HCT116 (cell line): ENCODE measurements at regions not wholly inside any gene's neighbourhood (a gene's known extent, or its start where the extent isn't known, plus 50 kb on each side); places are given as distances from the start of the nearest gene placed in this dataset.

Experiments used
- ATAC-seq: fragments of 200-7000 bp; cut with Tn5 transposase; 2 replicates; pipeline ENCODE4 v1.9.1; 2020; ENCODE audit warnings: mild to moderate bottlenecking, moderate library complexity
- BruUV-seq: library from RNA; stranded (reverse); fragments of 400-500 nt; replicated peaks from 2 replicates; lab custom pipeline; 2021; lab: Mats Ljungman, UMichigan
- CTCF ChIA-PET: fragments of 300-600 bp; sonication (Branson Sonifier 250); formaldehyde crosslinking; loops from one replicate; lab custom pipeline; 2021; ENCODE audit warnings: antibody characterized with exemption; lab: Charles Lee
- POLR2A ChIA-PET: fragments of 300-600, 350-600 bp; sonication (Branson Sonifier 250); formaldehyde crosslinking; loops from one replicate; lab custom pipeline; 2021; ENCODE audit warnings: antibody characterized with exemption; lab: Charles Lee
- RAD21 ChIA-PET, 2 experiments: fragments of 300-600 bp; sonication (Branson Sonifier 250); formaldehyde crosslinking; loops; one replicate each; lab custom pipeline; 2023; ENCODE audit warnings: low total read pairs in 2 of 2; ENCODE audit not compliant: uncharacterized antibody in 2 of 2, unreplicated experiment in 2 of 2, low non-redundant PET in 1 of 2; lab: Charles Lee
- DNase-seq: peaks from one replicate; pipeline ENCODE4 v3.0.0-alpha.2; 2010; ENCODE audit warnings: low read depth, low spot score
- H2AFZ ChIP-seq: fragments of 200-600 bp; shearing (Covaris generic), sonication (generic); 2 replicates; pipeline ENCODE4 v1.6.1; 2017; ENCODE audit warnings: low read depth, mixed run types, mixed read lengths, antibody characterized with exemption, low read length; ENCODE audit not compliant: poor library complexity, severe bottlenecking
- H3K27ac ChIP-seq: 2 replicates; pipeline ENCODE4 v1.5.1; 2012; ENCODE audit warnings: low read depth, low read length
- H3K27me3 ChIP-seq: fragments of 200-600 bp; sonication (generic); 2 replicates; pipeline ENCODE4 v1.6.1; 2016; ENCODE audit warnings: mixed run types, low read length, mixed read lengths; ENCODE audit not compliant: insufficient read depth
- H3K36me3 ChIP-seq, 2 experiments: fragments of 200-500 bp in 1 of 2; fragments of 200-600 bp in 1 of 2; sonication (Bioruptor generic) in 1 of 2; sonication (generic) in 1 of 2; 2 replicates each; pipeline versions ENCODE4 v1.5.1 to v1.6.1; 2014 to 2016; ENCODE audit warnings: low read length in 2 of 2, inconsistent platforms in 1 of 2, mixed read lengths in 1 of 2, mixed run types in 1 of 2; ENCODE audit not compliant: insufficient read depth in 2 of 2, control insufficient read depth in 1 of 2
- H3K4me1 ChIP-seq, 2 experiments: fragments of 200-600 bp in 1 of 2; sonication (generic) in 1 of 2; 2 replicates each; pipeline versions ENCODE4 v1.5.1 to v1.6.1; 2012 to 2017; ENCODE audit warnings: low read length in 2 of 2, inconsistent platforms in 1 of 2, mild to moderate bottlenecking in 1 of 2, mixed read lengths in 1 of 2, mixed run types in 1 of 2, moderate library complexity in 1 of 2; ENCODE audit not compliant: insufficient read depth in 2 of 2, control insufficient read depth in 1 of 2
- H3K4me2 ChIP-seq: fragments of 200-600 bp; sonication (generic); 2 replicates; pipeline ENCODE4 v1.6.1; 2017; ENCODE audit warnings: mixed run types, low read length, mixed read lengths
- H3K4me3 ChIP-seq, 2 experiments: fragments of 200-600 bp in 1 of 2; sonication (generic) in 1 of 2; replicated peaks in 1 of 2; 2 replicates each; pipeline ENCODE4 v1.5.1; 2011 to 2016; ENCODE audit warnings: low read length in 2 of 2, control low read depth in 1 of 2, low read depth in 1 of 2, mild to moderate bottlenecking in 1 of 2, mixed read lengths in 1 of 2, mixed run types in 1 of 2
- H3K79me2 ChIP-seq: fragments of 200-600 bp; sonication (generic); 2 replicates; pipeline ENCODE4 v1.6.1; 2017; ENCODE audit warnings: mild to moderate bottlenecking, mixed run types, low read length, moderate library complexity, mixed read lengths; ENCODE audit not compliant: insufficient read depth
- H3K9ac ChIP-seq: fragments of 200-600 bp; sonication (generic); 2 replicates; pipeline ENCODE4 v1.6.1; 2016; ENCODE audit warnings: low read length, mixed read lengths
- H3K9me2 ChIP-seq: fragments of 200-600 bp; sonication (generic), shearing (Covaris generic); 2 replicates; pipeline ENCODE4 v1.6.1; 2017; ENCODE audit warnings: mixed run types, mild to moderate bottlenecking, moderate library complexity; ENCODE audit not compliant: insufficient read depth
- H3K9me3 ChIP-seq, 2 experiments: fragments of 200-500 bp in 1 of 2; fragments of 200-600 bp in 1 of 2; sonication (Bioruptor generic) in 1 of 2; sonication (generic) in 1 of 2; 2 replicates each; pipeline ENCODE4 v1.6.1; 2014 to 2017; ENCODE audit warnings: low read length in 2 of 2, mixed read lengths in 2 of 2, inconsistent platforms in 1 of 2, low read depth in 1 of 2, mild to moderate bottlenecking in 1 of 2, mixed run types in 1 of 2, moderate library complexity in 1 of 2; ENCODE audit not compliant: control insufficient read depth in 1 of 2, insufficient read depth in 1 of 2
- H4K20me1 ChIP-seq: fragments of 200-600 bp; sonication (generic), shearing (Covaris generic); 2 replicates; pipeline ENCODE4 v1.6.1; 2017; ENCODE audit warnings: mixed run types, mild to moderate bottlenecking, moderate library complexity; ENCODE audit not compliant: insufficient read depth
- CBX3 ChIP-seq: IDR thresholded peaks from 2 replicates; pipeline ENCODE4 v1.6.1; 2012; ENCODE audit warnings: low read depth
- CEBPB ChIP-seq: IDR thresholded peaks from 2 replicates; pipeline ENCODE4 v1.6.1; 2012; ENCODE audit warnings: low read depth
- ELF1 ChIP-seq: IDR thresholded peaks from 2 replicates; pipeline ENCODE4 v1.6.1; 2012; ENCODE audit warnings: low read depth, borderline replicate concordance
- EZH2 ChIP-seq: fragments of 200-600 bp; sonication (generic); IDR thresholded peaks from 2 replicates; pipeline ENCODE4 v1.6.1; 2017; ENCODE audit warnings: antibody characterized with exemption, mixed run types
- EZH2phosphoT487 ChIP-seq: fragments of 200-600 bp; IDR thresholded peaks from 2 replicates; pipeline ENCODE4 v1.6.1; 2018; ENCODE audit warnings: antibody characterized with exemption, borderline replicate concordance
- FOSL1 ChIP-seq: IDR thresholded peaks from 2 replicates; pipeline ENCODE4 v1.6.1; 2012; ENCODE audit warnings: low read depth
- JUND ChIP-seq: IDR thresholded peaks from 2 replicates; pipeline ENCODE4 v1.6.1; 2012
- MAX ChIP-seq: IDR thresholded peaks from 2 replicates; pipeline ENCODE4 v1.6.1; 2012
- POLR2A ChIP-seq: IDR thresholded peaks from 2 replicates; pipeline ENCODE4 v1.7.0; 2011; ENCODE audit warnings: borderline replicate concordance; ENCODE audit not compliant: insufficient read depth, insufficient read length; ENCODE audit errors: extremely low read depth
- POLR2AphosphoS5 ChIP-seq: IDR thresholded peaks from 2 replicates; pipeline ENCODE4 v1.6.1; 2011; ENCODE audit warnings: mild to moderate bottlenecking, low read depth, low read length, moderate library complexity
- RAD21 ChIP-seq: IDR thresholded peaks from 2 replicates; pipeline ENCODE4 v1.6.1; 2012; ENCODE audit warnings: low read depth, mild to moderate bottlenecking
- SIN3A ChIP-seq: IDR thresholded peaks from 2 replicates; pipeline ENCODE4 v1.6.1; 2012; ENCODE audit warnings: low read depth
- SP1 ChIP-seq: IDR thresholded peaks from 2 replicates; pipeline ENCODE4 v1.6.1; 2012; ENCODE audit warnings: low read depth
- TCF7L2 ChIP-seq: IDR thresholded peaks from 2 replicates; pipeline ENCODE4 v1.7.0; 2011; ENCODE audit warnings: borderline replicate concordance, inconsistent platforms; ENCODE audit not compliant: insufficient read depth, insufficient read length; ENCODE audit errors: extremely low read depth
- ZBTB33 ChIP-seq: IDR thresholded peaks from 2 replicates; pipeline ENCODE4 v1.6.1; 2011; ENCODE audit warnings: mild to moderate bottlenecking, low read length, moderate library complexity; ENCODE audit not compliant: insufficient replicate concordance; ENCODE audit errors: extremely low read depth
- ZFX ChIP-seq: fragments of 450-650 bp; IDR thresholded peaks from 2 replicates; pipeline ENCODE4 v1.6.1; 2017
- ZNF274 ChIP-seq: fragments of 200-500 bp; sonication (Bioruptor generic); IDR thresholded peaks from 2 replicates; pipeline ENCODE4 v1.6.1; 2014; ENCODE audit warnings: mild to moderate bottlenecking, low read depth, low read length, inconsistent platforms
- intact Hi-C: fragments of 100-400 bp; cut with micrococcal nuclease; formaldehyde crosslinking; loops from 2 replicates; pipeline ENCODE4 v1.10.0; 2022
- TF ChIP-seq, protein P1 (sequence below): IDR thresholded peaks from 2 replicates; pipeline ENCODE4 v1.6.1; 2012
- TF ChIP-seq, protein P2 (sequence below): IDR thresholded peaks from 2 replicates; pipeline ENCODE4 v1.6.1; 2012; ENCODE audit warnings: low read depth

GRCh38 chr2:19120941-19121750, 237.3 kb downstream of the OSR1 start:
- no peaks in the 10 kb centered on the region for H3K79me2 ChIP-seq
- ChIA-PET CTCF (no interaction called here), POLR2A (no interaction called here), RAD21 (no interaction called here)
- H3K4me3 ChIP-seq, result 0 out of 4 replicates have a peak overlapping the region, but pooled peaks of 1 of the 2 experiments have one; percentile 11
- BruUV-seq, result no TSS peak
- H3K4me2 ChIP-seq, result peak overlapping the region; percentile 54
- H4K20me1 ChIP-seq, result no peaks in the 10 kb centered on the region
- H2AFZ ChIP-seq, result no peak overlapping the region
- peak; percentile 63 for DNase-seq
- no peaks in the 10 kb centered on the region for H3K27me3 ChIP-seq
- H3K9me2 ChIP-seq, result no peaks in the 10 kb centered on the region
- H3K4me1 ChIP-seq, result peaks cover 9 to 12% of the 10 kb centered on the region in 2 experiments
- H3K9ac ChIP-seq, result no peak overlapping the region
- no peaks in the 10 kb centered on the region for H3K36me3 ChIP-seq
- H3K9me3 ChIP-seq, result no peaks in the 10 kb centered on the region
- no peak overlapping the region for H3K27ac ChIP-seq
- intact Hi-C loops, result no loop called here
- ATAC-seq, result peak; percentile 82
- TF ChIP-seq, protein P1, sequence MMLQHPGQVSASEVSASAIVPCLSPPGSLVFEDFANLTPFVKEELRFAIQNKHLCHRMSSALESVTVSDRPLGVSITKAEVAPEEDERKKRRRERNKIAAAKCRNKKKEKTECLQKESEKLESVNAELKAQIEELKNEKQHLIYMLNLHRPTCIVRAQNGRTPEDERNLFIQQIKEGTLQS, result no peak
- TF ChIP-seq ELF1 (no peak), ZBTB33 (no peak), EZH2phosphoT487 (no peak), POLR2AphosphoS5 (no peak), RAD21 (no peak), SP1 (peak; percentile 16; the same call in 1 of the 2 replicates), CEBPB (peak; percentile 57; the same call in 1 of the 2 replicates), TCF7L2 (no peak), POLR2A (no peak), MAX (no peak), CBX3 (0 out of 2 replicates have a peak, but pooled peaks have one; percentile 20), SIN3A (no peak), FOSL1 (no peak; the same call in 1 of the 2 replicates), ZFX (no peak), EZH2 (no peak), JUND (0 out of 2 replicates have a peak, but pooled peaks have one; percentile 21), ZNF274 (no peak)
- TF ChIP-seq, protein P2, sequence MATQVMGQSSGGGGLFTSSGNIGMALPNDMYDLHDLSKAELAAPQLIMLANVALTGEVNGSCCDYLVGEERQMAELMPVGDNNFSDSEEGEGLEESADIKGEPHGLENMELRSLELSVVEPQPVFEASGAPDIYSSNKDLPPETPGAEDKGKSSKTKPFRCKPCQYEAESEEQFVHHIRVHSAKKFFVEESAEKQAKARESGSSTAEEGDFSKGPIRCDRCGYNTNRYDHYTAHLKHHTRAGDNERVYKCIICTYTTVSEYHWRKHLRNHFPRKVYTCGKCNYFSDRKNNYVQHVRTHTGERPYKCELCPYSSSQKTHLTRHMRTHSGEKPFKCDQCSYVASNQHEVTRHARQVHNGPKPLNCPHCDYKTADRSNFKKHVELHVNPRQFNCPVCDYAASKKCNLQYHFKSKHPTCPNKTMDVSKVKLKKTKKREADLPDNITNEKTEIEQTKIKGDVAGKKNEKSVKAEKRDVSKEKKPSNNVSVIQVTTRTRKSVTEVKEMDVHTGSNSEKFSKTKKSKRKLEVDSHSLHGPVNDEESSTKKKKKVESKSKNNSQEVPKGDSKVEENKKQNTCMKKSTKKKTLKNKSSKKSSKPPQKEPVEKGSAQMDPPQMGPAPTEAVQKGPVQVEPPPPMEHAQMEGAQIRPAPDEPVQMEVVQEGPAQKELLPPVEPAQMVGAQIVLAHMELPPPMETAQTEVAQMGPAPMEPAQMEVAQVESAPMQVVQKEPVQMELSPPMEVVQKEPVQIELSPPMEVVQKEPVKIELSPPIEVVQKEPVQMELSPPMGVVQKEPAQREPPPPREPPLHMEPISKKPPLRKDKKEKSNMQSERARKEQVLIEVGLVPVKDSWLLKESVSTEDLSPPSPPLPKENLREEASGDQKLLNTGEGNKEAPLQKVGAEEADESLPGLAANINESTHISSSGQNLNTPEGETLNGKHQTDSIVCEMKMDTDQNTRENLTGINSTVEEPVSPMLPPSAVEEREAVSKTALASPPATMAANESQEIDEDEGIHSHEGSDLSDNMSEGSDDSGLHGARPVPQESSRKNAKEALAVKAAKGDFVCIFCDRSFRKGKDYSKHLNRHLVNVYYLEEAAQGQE, result no peak
